ENCODE measurements at regions not wholly inside any gene's neighbourhood (a gene's known extent, or its start where the extent isn't known, plus 50 kb on each side); places are given as distances from the start of the nearest gene placed in this dataset.

- TF ChIP-seq POLR2AphosphoS5 (IDR thresholded peaks at IDR 0.05; ENCODE audit: low read depth, low read length) (no peak), POLR2A (IDR thresholded peaks at IDR 0.05; ENCODE audit: low read depth, low read length) (no peak), TAF1 (IDR thresholded peaks at IDR 0.05; ENCODE audit: borderline replicate concordance, low read depth, low read length) (no peak)
Measured at GRCh38 chr21:35239811-35240219, 190.7 kb upstream of the RUNX1 start.

Data from GM12892 (cell line).